Stomach (tissue), 8 donors: ENCODE measurements at regions not wholly inside any gene's neighbourhood (a gene's known extent, or its start where the extent isn't known, plus 50 kb on each side); places are given as distances from the start of the nearest gene placed in this dataset.

Experiments
- DNase-seq, 2 donors: peaks; one replicate each; pipeline versions ENCODE4 v3.0.0 to v3.0.0-alpha.2; 2013 to 2019
- H3K27ac ChIP-seq, 5 donors: fragments of 200-600 bp in 4 of 5; sonication (generic) in 4 of 5; one replicate each; pipeline ENCODE4 v1.5.1; 2013 to 2019; ENCODE audit warnings: mild to moderate bottlenecking in 1 of 5, moderate library complexity in 1 of 5
- H3K27me3 ChIP-seq, 3 donors: fragments of 200-600 bp; sonication (generic); one replicate each; pipeline ENCODE4 v1.5.1; 2017 to 2019; ENCODE audit warnings: mixed run types in 1 of 3
- H3K36me3 ChIP-seq, 4 donors: fragments of 200-600 bp; sonication (generic); 1 replicate in 3 of 4; 2 replicates in 1 of 4; pipeline ENCODE4 v1.5.1; 2016 to 2019
- H3K4me1 ChIP-seq, 4 donors: fragments of 200-600 bp; sonication (generic); one replicate each; pipeline ENCODE4 v1.5.1; 2016 to 2019
- H3K4me3 ChIP-seq, 4 donors: fragments of 200-600 bp; sonication (generic) in 3 of 4; one replicate each; pipeline ENCODE4 v1.5.1; 2016 to 2019; ENCODE audit warnings: mild to moderate bottlenecking in 1 of 4
- H3K9me3 ChIP-seq, 4 donors: fragments of 200-600 bp; sonication (generic); one replicate each; pipeline ENCODE4 v1.5.1; 2016 to 2019
- EP300 ChIP-seq: sonication (generic); formaldehyde crosslinking; IDR thresholded peaks from one replicate; pipeline ENCODE4 v1.6.1; 2017; ENCODE audit warnings: antibody characterized with exemption
- POLR2A ChIP-seq, 4 donors: fragments of 450-650 bp; IDR thresholded peaks; one replicate each; pipeline ENCODE4 v1.6.1; 2016; ENCODE audit warnings: antibody characterized with exemption in 4 of 4, control low read depth in 2 of 4, mild to moderate bottlenecking in 1 of 4, moderate library complexity in 1 of 4
- POLR2AphosphoS5 ChIP-seq, 3 donors: sonication (generic); formaldehyde crosslinking; IDR thresholded peaks; one replicate each; pipeline ENCODE4 v1.6.1; 2016; ENCODE audit warnings: antibody characterized with exemption in 3 of 3
- WGBS, 5 donors: extraction: QIAGEN DNeasy Blood & Tissue Kit in 3 of 5; methylation state at CpG; one replicate each; pipeline versions ENCODE4 v1.1.5 to v1.1.7; 2013 to 2018; 5-methylcytosine and 5-hydroxymethylcytosine counted together
- intact Hi-C: fragments of 100-400 bp; cut with DNase I; formaldehyde crosslinking; loops from one replicate; pipeline ENCODE4 v1.15.1; 2023; ENCODE audit warnings: low total_unique reads
- TF ChIP-seq, protein P1 (sequence below), 7 experiments: fragments of 450-650 bp in 4 of 7; fragments of 200-600 bp in 3 of 7; sonication (generic) in 3 of 7; IDR thresholded peaks; one replicate each; pipeline ENCODE4 v1.5.1; 2016 to 2019; ENCODE audit warnings: antibody characterized with exemption in 7 of 7, control low read depth in 2 of 7, mild to moderate bottlenecking in 1 of 7
- donor health status: healthy with polysubstance abuse.
- donor health status: Bipolar disorder and iron deficiency.
- donor health status: healthy.

DNA sequence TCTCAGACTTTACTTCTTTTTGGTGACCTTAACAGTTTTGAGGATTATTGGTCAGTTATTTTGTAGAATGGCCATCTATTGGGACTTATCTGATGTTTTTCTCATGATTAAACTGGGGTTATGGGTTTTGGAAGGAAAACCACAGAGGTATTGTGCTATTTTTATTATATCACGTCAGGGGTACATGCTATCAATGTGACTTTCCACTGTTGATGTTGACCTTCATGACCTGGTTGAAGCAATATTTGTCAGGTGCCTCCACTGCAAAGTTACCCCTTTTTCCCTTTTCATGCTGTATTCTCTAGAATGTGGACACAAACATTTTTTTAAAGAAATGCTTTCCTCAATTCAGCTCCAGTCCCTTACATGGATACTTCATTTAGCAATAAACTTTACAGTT is 152.8 kb upstream of the TSLP start:
- Histone ChIP-seq H3K36me3 (no peaks in the 10 kb centered on the region), H3K27me3 (no peaks in the 10 kb centered on the region), H3K9me3 (no peaks in the 10 kb centered on the region), H3K27ac (no peak overlapping the region), H3K4me3 (no peak overlapping the region), H3K4me1 (peaks cover 0 to 17% (median 9%) of the 10 kb centered on the region in 4 donors)
- DNase-seq = no peak
- TF ChIP-seq POLR2AphosphoS5 (IDR thresholded peaks at IDR 0.05) = no peak
- TF ChIP-seq, protein P1, sequence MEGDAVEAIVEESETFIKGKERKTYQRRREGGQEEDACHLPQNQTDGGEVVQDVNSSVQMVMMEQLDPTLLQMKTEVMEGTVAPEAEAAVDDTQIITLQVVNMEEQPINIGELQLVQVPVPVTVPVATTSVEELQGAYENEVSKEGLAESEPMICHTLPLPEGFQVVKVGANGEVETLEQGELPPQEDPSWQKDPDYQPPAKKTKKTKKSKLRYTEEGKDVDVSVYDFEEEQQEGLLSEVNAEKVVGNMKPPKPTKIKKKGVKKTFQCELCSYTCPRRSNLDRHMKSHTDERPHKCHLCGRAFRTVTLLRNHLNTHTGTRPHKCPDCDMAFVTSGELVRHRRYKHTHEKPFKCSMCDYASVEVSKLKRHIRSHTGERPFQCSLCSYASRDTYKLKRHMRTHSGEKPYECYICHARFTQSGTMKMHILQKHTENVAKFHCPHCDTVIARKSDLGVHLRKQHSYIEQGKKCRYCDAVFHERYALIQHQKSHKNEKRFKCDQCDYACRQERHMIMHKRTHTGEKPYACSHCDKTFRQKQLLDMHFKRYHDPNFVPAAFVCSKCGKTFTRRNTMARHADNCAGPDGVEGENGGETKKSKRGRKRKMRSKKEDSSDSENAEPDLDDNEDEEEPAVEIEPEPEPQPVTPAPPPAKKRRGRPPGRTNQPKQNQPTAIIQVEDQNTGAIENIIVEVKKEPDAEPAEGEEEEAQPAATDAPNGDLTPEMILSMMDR (IDR thresholded peaks at IDR 0.05) = no peak
- no peak for TF ChIP-seq POLR2A (IDR thresholded peaks at IDR 0.05)
- TF ChIP-seq EP300 = no peak
- WGBS, 5 donors = 19 to 44% (median 32%) methylated on average over 1 of the region's 1 CpG
- intact Hi-C loops = no loop called here

DNA sequence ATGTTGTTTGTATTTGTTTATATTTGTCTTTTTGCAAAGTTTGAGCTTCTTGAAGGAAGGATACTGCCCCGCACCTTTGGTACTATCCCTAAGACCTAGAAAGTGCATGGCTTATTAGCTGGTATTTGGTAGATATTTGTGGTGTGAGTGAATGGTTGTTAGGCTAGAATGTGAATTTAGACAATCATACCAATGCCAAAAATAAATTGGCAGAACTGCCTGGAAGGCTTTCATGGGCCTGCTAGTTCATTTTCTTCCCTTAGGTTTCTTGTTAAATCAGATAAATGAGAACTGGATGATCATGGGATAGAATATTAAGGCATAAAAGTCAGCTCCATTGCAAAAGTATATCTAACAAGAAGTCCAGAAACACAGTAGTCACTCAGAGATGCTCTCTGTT is 147.5 kb upstream of the TSLP start:
- H3K9me3 ChIP-seq = no peaks in the 10 kb centered on the region
- no peaks in the 10 kb centered on the region for H3K4me1 ChIP-seq
- H3K27ac ChIP-seq = no peak overlapping the region
- TF ChIP-seq POLR2AphosphoS5 (IDR thresholded peaks at IDR 0.05) (no peak), POLR2A (IDR thresholded peaks at IDR 0.05) (no peak), EP300 (no peak)
- TF ChIP-seq, protein P1 (IDR thresholded peaks at IDR 0.05) = no peak
- no peak overlapping the region for H3K4me3 ChIP-seq
- intact Hi-C loops = no loop called here
- H3K36me3 ChIP-seq = no peaks in the 10 kb centered on the region
- H3K27me3 ChIP-seq = no peaks in the 10 kb centered on the region
- WGBS, 5 donors = 80 to 93% (median 87%) methylated on average over 1 of the region's 1 CpG
- DNase-seq = no peak

DNA sequence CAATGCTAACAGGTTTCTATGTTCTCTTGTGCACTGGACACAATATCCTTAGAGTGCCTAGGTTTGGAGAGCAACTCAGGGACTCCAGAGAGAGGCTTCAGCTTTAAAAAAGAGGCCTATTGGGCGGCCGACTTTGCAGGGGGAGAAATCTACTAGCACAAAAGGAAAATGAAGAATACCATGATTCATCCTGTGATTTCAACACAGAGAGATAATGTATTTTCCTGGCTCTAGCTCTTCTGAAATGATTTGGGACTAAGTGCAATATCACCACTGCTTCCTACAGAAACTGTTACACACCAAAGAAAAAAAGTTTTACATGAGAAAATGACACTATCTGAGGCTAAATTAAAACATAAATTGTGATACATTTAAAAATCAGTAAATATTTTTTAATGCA is 146.1 kb upstream of the TSLP start:
- Histone ChIP-seq H3K27ac (no peak overlapping the region), H3K4me1 (no peaks in the 10 kb centered on the region), H3K27me3 (no peaks in the 10 kb centered on the region), H3K9me3 (no peaks in the 10 kb centered on the region), H3K4me3 (no peak overlapping the region), H3K36me3 (no peaks in the 10 kb centered on the region)
- DNase-seq = no peak
- WGBS, 5 donors = 80 to 92% (median 87%) methylated on average over 2 of the region's 2 CpGs
- TF ChIP-seq POLR2AphosphoS5 (IDR thresholded peaks at IDR 0.05) (no peak), POLR2A (IDR thresholded peaks at IDR 0.05) (no peak), EP300 (no peak)
- TF ChIP-seq, protein P1 (IDR thresholded peaks at IDR 0.05) = no peak
- intact Hi-C loops = no loop called here

DNA sequence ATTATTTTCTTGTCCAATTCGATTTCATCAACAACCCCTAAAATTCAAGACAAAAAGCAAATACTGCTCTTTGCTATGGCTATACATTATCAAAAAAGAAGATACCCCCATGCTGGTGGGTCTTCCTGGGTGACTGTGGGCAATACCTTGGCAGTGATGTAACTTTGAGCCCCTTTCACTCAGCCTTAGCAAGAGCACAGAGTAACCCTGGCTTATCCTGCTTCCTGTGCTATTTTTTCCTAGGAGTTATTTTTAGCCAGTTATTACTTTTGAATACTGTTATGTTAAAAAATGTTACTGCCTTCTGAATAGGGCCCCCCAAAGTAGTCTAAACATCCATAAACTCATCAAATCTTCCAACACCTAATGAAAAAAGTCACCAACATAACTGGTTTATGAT is 145.6 kb upstream of the TSLP start:
- Histone ChIP-seq H3K4me1 (no peaks in the 10 kb centered on the region), H3K27me3 (no peaks in the 10 kb centered on the region), H3K9me3 (no peaks in the 10 kb centered on the region), H3K4me3 (no peak overlapping the region), H3K36me3 (no peaks in the 10 kb centered on the region), H3K27ac (no peak overlapping the region)
- TF ChIP-seq POLR2AphosphoS5 (IDR thresholded peaks at IDR 0.05) (no peak), POLR2A (IDR thresholded peaks at IDR 0.05) (no peak), EP300 (no peak)
- TF ChIP-seq, protein P1 (IDR thresholded peaks at IDR 0.05) = no peak
- intact Hi-C loops = no loop called here
- DNase-seq = no peak
- WGBS, 5 donors = 50 to 69% (median 58%) methylated on average over 1 of the region's 1 CpG
